ENCODE measurements at regions not wholly inside any gene's neighbourhood (a gene's known extent, or its start where the extent isn't known, plus 50 kb on each side); places are given as distances from the start of the nearest gene placed in this dataset.

DNA sequence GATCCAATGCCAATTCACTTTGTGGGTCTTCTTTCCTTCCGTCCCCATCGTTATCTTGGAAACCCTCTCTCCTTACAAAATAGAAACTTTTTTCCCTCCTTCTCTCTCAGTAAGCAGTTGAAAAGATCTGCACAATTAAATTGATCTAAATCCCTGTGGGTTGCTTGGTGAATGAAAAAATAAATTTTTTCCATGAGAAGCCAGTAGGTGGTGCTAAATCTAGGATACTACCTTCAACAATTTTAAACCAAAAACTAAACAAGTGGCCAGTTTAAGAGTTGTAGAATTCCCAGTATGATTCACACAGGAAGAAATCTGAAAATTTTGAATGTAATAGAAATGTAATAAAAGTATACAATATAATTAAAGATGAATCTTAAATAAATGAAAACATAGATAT lies 990.3 kb upstream of the ZNF722 start:
- no peak overlapping the region for H3K4me3 ChIP-seq
- no peak overlapping the region for H3K27ac ChIP-seq
- intact Hi-C loops (cut with DNase I), result no loop called here
- no peaks in the 10 kb centered on the region for H3K36me3 ChIP-seq
- no peaks in the 10 kb centered on the region for H3K4me1 ChIP-seq
- TF ChIP-seq, protein P1, sequence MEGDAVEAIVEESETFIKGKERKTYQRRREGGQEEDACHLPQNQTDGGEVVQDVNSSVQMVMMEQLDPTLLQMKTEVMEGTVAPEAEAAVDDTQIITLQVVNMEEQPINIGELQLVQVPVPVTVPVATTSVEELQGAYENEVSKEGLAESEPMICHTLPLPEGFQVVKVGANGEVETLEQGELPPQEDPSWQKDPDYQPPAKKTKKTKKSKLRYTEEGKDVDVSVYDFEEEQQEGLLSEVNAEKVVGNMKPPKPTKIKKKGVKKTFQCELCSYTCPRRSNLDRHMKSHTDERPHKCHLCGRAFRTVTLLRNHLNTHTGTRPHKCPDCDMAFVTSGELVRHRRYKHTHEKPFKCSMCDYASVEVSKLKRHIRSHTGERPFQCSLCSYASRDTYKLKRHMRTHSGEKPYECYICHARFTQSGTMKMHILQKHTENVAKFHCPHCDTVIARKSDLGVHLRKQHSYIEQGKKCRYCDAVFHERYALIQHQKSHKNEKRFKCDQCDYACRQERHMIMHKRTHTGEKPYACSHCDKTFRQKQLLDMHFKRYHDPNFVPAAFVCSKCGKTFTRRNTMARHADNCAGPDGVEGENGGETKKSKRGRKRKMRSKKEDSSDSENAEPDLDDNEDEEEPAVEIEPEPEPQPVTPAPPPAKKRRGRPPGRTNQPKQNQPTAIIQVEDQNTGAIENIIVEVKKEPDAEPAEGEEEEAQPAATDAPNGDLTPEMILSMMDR (IDR thresholded peaks at IDR 0.05), result no peak
- no peaks in the 10 kb centered on the region for H3K9me3 ChIP-seq
- H3K27me3 ChIP-seq, result no peaks in the 10 kb centered on the region
- no peak for DNase-seq (ENCODE audit: low spot score in 2 of 2)

DNA sequence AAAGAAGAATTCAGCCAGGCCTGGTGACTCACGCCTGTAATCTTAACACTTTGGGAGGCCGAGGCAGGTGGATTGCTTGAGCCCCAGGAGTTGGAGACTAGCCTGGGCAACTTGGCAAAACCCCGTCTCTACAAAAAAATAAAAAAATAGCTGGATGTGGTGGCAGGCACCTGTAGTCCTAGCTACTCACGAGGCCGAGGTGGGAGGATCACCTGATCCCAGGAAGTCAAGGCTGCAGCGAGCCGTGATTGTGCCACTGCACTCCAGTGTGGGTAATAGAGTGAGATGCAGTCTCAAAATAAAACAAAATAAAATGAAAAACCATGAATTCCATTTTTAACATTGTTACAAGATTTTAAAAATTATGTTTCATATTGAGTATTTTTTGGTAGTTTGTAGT lies 988.9 kb upstream of the ZNF722 start:
- H3K27ac ChIP-seq, result no peak overlapping the region
- no peaks in the 10 kb centered on the region for H3K4me1 ChIP-seq
- intact Hi-C loops (cut with DNase I), result no loop called here
- TF ChIP-seq, protein P1 (IDR thresholded peaks at IDR 0.05), result no peak
- H3K4me3 ChIP-seq, result no peak overlapping the region
- no peaks in the 10 kb centered on the region for H3K27me3 ChIP-seq
- no peak for DNase-seq (ENCODE audit: low spot score in 2 of 2)
- no peaks in the 10 kb centered on the region for H3K9me3 ChIP-seq
- no peaks in the 10 kb centered on the region for H3K36me3 ChIP-seq

DNA sequence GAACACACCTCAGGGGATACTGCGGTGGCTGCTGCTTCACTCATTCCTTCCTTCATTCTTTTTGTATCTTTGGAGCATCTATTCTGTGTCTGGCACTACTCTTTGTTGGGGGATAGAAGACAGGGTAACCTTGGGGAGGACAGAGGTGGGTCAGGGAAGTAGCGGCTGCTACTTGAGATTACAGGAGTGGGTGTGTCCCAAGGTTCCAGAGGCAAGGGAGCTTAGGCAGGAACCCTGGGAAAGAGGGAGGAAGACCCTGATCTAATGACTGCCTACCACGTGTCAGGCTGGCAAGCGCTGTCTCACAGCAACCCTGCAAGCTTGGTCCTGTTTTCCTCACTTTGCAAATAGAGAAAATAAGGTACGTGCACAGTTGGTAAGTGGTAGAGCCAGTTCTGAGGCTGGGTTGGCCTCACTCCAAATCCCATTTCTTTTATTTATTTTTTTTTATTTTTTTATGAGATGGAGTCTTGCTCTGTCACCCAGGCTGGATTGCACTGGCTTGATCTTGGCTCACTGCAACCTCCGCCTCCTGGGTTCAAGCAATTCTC lies 985.9 kb upstream of the ZNF722 start:
- Histone ChIP-seq H3K9me3 (no peaks in the 10 kb centered on the region), H3K27ac (no peak overlapping the region), H3K4me3 (no peak overlapping the region), H3K4me1 (no peaks in the 10 kb centered on the region), H3K36me3 (no peaks in the 10 kb centered on the region), H3K27me3 (no peaks in the 10 kb centered on the region)
- TF ChIP-seq, protein P1 (IDR thresholded peaks at IDR 0.05), result no peak
- DNase-seq (ENCODE audit: low spot score in 2 of 2), result no peak
- intact Hi-C loops (cut with DNase I), result no loop called here

DNA sequence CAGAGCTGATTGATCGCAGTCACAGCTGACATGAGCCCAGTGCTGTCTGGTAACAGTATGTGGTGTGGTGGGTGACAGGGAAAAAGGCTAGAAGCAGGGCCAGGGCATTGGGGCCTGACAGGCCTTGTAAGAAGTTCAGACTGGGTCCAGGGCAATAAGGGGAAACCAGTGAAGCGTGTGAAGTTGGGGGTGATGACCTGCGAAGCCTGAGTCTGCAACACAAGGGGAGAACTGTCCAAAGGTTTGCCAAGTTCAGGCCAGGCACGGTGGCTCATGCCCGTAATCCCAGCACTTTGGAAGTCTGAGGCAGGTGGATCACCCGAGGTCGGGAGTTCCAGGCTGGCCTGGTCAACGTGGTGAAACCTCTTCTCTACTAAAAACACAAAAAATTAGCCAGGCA lies 983.9 kb upstream of the ZNF722 start:
- TF ChIP-seq, protein P1 (IDR thresholded peaks at IDR 0.05), result no peak
- no peak for DNase-seq (ENCODE audit: low spot score in 2 of 2)

DNA sequence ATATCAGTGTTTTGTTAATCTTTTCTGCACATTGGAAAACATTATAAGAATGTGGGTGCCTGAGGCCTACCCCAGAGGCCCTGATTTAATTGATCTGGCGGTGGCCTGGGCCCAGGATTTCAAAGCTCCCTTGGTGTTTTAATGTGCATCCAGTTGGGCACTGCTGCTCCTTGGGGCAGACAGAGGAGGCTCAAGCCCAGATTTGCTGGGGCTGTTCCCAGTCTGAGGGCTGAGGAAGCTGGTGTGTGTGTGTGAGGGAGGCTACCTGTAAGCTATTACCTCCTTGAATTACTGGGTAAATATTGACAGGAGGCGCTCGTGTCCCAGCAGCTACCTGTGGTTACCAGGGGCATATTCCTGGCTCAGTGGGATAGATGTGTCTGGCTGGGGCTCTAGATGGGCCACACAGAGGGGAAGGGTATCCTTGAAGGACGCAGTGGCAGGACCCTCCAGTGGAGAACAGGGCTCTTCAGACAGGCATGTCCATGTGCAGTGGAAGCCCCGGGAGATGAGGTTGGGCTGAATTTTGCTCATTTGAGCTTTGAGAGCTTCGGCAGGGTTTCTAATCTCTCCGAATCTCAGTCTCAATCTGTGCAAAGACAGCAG lies 975.4 kb upstream of the ZNF722 start:
- intact Hi-C loops (cut with DNase I), result no loop called here
- Histone ChIP-seq H3K9me3 (no peaks in the 10 kb centered on the region), H3K4me1 (no peaks in the 10 kb centered on the region), H3K4me3 (no peak overlapping the region), H3K27me3 (no peaks in the 10 kb centered on the region), H3K27ac (no peak overlapping the region), H3K36me3 (no peaks in the 10 kb centered on the region)
- DNase-seq (ENCODE audit: low spot score in 2 of 2), result no peak
- TF ChIP-seq, protein P1 (IDR thresholded peaks at IDR 0.05), result no peak

More for the DNA sequence above, 983.9 kb upstream of the ZNF722 start:
- Histone ChIP-seq H3K27ac (no peak overlapping the region), H3K27me3 (no peaks in the 10 kb centered on the region), H3K4me1 (no peaks in the 10 kb centered on the region), H3K9me3 (no peaks in the 10 kb centered on the region), H3K4me3 (no peak overlapping the region), H3K36me3 (no peaks in the 10 kb centered on the region)
- intact Hi-C loops (cut with DNase I), result no loop called here

DNA sequence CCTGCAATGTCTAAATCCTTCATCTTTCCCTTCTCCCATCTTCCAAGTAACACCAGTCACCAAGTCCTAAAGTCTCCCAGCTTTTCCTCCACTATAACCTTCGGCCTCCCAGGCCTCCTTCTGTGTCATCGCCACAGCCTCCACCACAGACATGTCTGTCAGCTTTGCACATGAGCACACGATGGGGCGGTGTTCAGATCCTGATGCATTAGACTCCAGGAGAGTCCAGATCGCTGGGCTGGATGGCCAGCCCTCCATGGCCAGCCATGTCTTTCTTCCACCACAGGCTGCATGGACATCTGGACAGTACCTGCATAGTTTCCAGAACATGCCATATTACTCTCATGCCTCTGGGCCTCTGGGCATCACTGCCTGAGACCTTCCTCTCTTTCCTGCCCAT lies 974.2 kb upstream of the ZNF722 start:
- H3K4me3 ChIP-seq, result no peak overlapping the region
- DNase-seq (ENCODE audit: low spot score in 2 of 2), result no peak
- no peaks in the 10 kb centered on the region for H3K36me3 ChIP-seq
- no peak overlapping the region for H3K27ac ChIP-seq
- no peaks in the 10 kb centered on the region for H3K9me3 ChIP-seq
- H3K4me1 ChIP-seq, result no peaks in the 10 kb centered on the region
- TF ChIP-seq, protein P1 (IDR thresholded peaks at IDR 0.05), result no peak
- intact Hi-C loops (cut with DNase I), result no loop called here
- H3K27me3 ChIP-seq, result no peaks in the 10 kb centered on the region

Measured in ascending aorta (tissue), 2 donors.